Omental fat pad (tissue), 3 donors: ENCODE measurements at regions not wholly inside any gene's neighbourhood (a gene's known extent, or its start where the extent isn't known, plus 50 kb on each side); places are given as distances from the start of the nearest gene placed in this dataset.

ENCODE experiments used
- ATAC-seq: fragments of 150-250 bp; one replicate; pipeline ENCODE4 v1.9.1; 2016; ENCODE audit warnings: mild to moderate bottlenecking, moderate library complexity; ENCODE audit not compliant: low FRiP score
- DNase-seq: peaks from one replicate; pipeline ENCODE4 v3.0.0-alpha.2; 2019; ENCODE audit warnings: low spot score
- TF ChIP-seq, protein P1 (sequence below), 3 donors: fragments of 450-650 bp; IDR thresholded peaks; one replicate each; pipeline ENCODE4 v1.5.1; 2016 to 2017; ENCODE audit warnings: antibody characterized with exemption in 3 of 3, mild to moderate bottlenecking in 3 of 3, moderate library complexity in 2 of 3

- no peak for ATAC-seq
- TF ChIP-seq, protein P1, sequence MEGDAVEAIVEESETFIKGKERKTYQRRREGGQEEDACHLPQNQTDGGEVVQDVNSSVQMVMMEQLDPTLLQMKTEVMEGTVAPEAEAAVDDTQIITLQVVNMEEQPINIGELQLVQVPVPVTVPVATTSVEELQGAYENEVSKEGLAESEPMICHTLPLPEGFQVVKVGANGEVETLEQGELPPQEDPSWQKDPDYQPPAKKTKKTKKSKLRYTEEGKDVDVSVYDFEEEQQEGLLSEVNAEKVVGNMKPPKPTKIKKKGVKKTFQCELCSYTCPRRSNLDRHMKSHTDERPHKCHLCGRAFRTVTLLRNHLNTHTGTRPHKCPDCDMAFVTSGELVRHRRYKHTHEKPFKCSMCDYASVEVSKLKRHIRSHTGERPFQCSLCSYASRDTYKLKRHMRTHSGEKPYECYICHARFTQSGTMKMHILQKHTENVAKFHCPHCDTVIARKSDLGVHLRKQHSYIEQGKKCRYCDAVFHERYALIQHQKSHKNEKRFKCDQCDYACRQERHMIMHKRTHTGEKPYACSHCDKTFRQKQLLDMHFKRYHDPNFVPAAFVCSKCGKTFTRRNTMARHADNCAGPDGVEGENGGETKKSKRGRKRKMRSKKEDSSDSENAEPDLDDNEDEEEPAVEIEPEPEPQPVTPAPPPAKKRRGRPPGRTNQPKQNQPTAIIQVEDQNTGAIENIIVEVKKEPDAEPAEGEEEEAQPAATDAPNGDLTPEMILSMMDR (IDR thresholded peaks at IDR 0.05): no peak
Observed at GRCh38 chr3:124456506-124456905, 273.7 kb upstream of the UMPS start.

GRCh38 chr3:124459678-124460077 lies 270.6 kb upstream of the UMPS start:
- DNase-seq (no peak), ATAC-seq (peak; percentile 64)
- TF ChIP-seq, protein P1 (IDR thresholded peaks at IDR 0.05): no peak

More at GRCh38 chr3:124456506-124456905, 273.7 kb upstream of the UMPS start:
- no peak for DNase-seq

DNA sequence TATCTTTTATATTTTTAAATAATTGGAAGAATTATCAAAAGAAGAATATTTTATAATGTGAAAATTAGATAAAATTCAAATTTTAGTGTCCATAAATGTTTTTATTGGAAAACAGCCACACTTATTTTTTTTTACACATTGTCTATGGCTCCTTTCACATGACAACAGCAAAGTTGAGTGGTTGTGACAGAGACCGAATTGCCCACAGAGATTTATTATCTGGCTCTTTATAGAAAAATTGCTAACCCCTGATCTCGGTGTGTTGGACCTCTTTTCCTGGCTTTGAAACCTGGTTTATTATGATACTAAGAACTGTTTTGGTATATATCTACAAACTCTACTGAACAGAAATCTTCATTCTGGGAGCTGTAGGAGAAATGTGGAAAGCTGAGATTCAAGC lies 269.1 kb upstream of the UMPS start:
- TF ChIP-seq, protein P1 (IDR thresholded peaks at IDR 0.05): no peak
- DNase-seq (no peak), ATAC-seq (no peak)

DNA sequence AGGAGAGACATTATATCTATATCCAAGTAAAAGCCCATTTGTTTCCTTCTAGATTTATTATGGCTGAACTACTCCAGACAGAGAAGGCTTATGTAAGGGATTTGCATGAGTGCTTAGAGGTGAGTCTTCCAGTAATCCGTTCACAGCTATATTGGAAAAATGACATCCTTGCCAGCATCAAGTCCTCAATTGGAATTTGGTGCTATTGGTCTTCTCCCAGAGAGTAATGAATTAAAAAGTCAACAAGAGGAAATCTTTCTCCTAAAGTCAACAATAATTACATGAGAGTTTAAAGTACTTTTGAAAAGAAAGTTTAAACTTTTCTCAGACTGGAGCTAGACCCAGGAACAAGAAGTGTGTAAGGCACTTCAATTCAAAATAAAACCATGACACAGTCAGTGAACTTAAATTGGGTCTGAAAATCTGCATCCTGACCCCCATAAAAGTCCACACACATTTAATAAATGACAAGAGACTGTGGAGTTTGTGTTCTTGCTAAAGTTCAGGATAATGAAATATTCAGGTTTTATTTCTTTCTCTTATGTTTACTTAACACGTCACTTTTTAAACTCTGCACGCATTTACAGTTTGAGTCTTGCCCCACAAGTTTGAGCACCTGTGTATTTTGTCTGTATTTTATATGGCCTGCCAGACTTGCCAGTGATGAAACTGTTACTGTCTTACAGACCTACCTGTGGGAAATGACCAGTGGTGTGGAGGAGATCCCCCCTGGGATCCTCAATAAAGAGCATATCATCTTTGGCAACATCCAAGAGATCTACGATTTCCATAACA lies 268.2 kb upstream of the UMPS start:
- ATAC-seq (no peak), DNase-seq (no peak)
- TF ChIP-seq, protein P1 (IDR thresholded peaks at IDR 0.05): no peak

DNA sequence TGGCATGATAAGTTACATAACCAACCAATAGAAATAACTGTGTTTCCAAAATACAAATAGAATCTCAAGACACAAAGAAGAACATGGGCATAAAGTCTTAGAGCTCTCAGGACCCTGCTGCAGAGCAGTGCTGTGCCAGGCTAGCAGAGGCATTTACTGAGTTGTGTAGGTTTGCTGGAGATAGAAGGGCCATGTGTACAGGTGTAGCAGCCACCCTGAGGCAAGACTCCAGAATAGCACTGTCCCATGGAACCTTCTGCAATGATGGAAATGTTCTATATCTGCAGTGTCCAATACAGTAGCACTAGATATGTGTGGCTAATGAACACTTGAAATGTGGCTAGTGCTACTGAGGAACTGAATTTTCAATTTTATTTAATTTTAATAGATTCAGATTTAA lies 267.0 kb upstream of the UMPS start:
- DNase-seq: no peak
- TF ChIP-seq, protein P1 (IDR thresholded peaks at IDR 0.05): no peak

GRCh38 chr3:124467980-124468902 lies 262.0 kb upstream of the UMPS start:
- ATAC-seq (peak; percentile 83), DNase-seq (no peak)
- TF ChIP-seq, protein P1 (IDR thresholded peaks at IDR 0.05): peak in 2 of 3 donors; percentile 3 to 87

More for the DNA sequence above, 267.0 kb upstream of the UMPS start:
- ATAC-seq: no peak
